Epithelial cell of proximal tubule (primary cell): ENCODE measurements at regions not wholly inside any gene's neighbourhood (a gene's known extent, or its start where the extent isn't known, plus 50 kb on each side); places are given as distances from the start of the nearest gene placed in this dataset.
"Not testable (repeated sequence)": the region's sequence is repeated elsewhere in the genome, so short reads cannot be mapped to it uniquely, and the experiment has no call there.

Experiments used
- DNase-seq: peaks from one replicate; pipeline ENCODE4 v3.0.0-alpha.2; 2011; ENCODE audit warnings: low read depth
- H3K4me3 ChIP-seq: 2 replicates; pipeline ENCODE4 v1.5.1; 2011; ENCODE audit warnings: low read depth, mild to moderate bottlenecking, low read length
- TF ChIP-seq, protein P1 (sequence below): conservative IDR thresholded peaks from 2 replicates; pipeline ENCODE4 v1.5.1; 2012; ENCODE audit warnings: low read depth, mild to moderate bottlenecking, low read length

DNA sequence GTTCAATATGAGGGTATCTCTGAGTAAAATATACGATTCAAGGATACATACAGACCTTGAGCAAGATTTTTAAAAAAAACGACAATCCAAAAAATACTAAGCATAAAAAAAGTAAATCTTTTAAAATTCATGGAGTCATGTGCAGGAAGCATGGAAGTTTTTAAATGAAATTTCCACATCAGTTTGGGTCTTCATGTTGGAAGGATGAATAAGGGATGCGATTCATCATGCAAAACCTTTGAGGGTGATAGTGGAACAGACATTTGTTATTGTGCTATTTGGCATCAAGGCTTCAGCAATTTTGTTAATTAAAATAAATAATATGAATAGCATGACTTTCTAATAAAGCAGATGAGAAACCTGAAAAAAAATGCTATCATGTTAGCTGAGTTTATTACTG is 815.0 kb upstream of the PCDH10 start:
- H3K4me3 ChIP-seq, result no peak overlapping the region
- no peak for DNase-seq
- TF ChIP-seq, protein P1, sequence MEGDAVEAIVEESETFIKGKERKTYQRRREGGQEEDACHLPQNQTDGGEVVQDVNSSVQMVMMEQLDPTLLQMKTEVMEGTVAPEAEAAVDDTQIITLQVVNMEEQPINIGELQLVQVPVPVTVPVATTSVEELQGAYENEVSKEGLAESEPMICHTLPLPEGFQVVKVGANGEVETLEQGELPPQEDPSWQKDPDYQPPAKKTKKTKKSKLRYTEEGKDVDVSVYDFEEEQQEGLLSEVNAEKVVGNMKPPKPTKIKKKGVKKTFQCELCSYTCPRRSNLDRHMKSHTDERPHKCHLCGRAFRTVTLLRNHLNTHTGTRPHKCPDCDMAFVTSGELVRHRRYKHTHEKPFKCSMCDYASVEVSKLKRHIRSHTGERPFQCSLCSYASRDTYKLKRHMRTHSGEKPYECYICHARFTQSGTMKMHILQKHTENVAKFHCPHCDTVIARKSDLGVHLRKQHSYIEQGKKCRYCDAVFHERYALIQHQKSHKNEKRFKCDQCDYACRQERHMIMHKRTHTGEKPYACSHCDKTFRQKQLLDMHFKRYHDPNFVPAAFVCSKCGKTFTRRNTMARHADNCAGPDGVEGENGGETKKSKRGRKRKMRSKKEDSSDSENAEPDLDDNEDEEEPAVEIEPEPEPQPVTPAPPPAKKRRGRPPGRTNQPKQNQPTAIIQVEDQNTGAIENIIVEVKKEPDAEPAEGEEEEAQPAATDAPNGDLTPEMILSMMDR, result no peak

DNA sequence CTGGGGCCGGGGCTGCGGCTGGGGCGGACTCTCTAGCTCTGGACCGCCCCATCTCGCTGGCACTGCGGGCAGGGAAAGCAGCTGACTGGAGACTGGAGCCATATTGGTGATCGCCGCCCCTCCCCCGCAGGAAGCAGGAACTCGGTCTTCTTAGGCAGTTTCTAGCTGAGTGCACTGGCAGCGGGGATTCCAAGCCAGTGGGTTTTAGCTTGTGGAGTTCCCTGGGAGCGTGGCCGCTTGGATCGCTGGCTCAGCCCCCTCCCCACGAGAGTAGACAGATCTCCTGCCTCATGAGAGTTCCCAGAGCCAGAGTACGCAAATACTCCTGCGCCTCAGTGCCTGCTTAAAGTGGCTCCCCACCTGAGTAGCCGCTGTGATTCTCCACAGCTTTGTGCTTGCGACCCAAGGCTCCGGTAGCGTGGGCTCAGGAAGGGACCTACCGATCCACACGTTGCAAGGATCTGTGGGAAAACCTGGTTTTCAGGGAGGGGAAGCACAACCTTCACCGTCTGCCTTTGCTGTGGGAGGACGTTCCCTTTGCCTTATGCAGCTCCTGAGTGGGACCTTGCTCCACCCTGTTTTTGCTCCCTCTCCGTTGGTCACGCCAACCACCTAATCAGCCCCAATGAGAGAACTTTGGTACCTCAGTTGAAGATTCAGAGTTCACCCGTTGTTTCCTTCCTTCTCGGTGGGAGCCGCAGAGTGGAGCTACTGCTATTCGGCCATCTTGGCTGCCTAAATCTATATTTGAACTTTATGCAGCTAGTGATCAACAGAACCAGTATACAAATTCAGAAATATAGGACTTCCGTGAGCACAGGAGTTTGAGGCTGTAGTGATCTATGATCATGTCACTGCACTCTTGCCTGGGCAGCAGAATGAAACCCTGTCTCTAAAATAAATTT is 803.9 kb upstream of the PCDH10 start:
- H3K4me3 ChIP-seq, result no peak overlapping the region
- DNase-seq, result no peak
- TF ChIP-seq, protein P1, result no peak

DNA sequence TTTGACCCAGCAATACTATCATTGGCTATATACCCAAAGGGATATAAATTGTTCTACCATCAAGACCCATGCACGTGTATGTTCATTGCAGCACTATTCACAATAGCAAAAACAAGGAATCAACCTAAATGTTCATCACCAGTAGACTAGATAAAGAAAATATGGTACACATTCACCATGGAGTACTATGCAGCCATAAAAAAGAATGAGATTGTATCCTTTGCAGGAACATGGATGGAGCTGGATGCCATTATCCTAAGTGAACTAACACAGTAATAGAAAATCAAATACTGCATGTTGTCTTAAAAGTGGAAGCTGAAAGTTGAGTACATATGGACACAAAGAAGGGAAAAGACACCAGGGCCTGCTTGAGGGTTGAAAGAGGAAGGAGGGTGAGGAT is 803.1 kb upstream of the PCDH10 start:
- TF ChIP-seq, protein P1, result no peak

DNA sequence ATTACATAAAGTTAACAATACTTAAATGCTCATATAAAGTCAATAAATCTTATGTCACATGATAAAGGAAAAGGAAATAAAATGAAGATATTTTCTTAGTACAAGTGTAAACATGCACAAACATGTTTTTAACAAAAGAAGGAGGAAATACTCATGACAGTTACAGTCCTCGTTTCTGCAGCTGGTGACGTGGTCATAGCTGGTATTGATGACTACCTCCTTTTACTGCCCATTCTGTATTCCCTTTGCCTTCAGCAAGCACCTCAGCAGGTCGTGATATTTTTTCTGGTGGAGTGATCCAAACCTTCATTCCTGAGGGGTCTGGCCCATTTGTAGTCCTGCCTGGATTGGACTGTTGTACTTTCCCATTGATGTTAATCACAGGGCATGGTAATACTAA is 797.5 kb upstream of the PCDH10 start:
- DNase-seq, H3K4me3 ChIP-seq: not testable (repeated sequence)

More for the DNA sequence above, 803.1 kb upstream of the PCDH10 start:
- H3K4me3 ChIP-seq, result no peak overlapping the region
- no peak for DNase-seq

DNA sequence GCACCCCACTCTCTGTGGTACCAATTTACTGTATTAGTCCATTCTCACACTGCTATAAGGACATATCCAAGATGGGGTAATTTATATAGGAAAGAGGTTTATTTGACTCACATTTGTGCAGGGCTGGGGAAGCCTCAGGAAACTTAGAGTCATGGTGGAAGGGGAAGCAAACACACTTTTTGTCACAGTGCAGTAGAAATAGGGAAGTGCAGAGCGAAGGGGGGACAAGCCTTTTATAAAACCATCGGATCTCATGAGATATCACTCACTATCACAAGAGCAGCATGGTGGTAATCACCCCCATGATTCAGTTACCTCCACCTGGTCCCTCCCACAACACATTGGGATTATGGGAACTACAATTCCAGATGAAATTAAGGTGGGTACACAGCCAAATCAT is 766.9 kb upstream of the PCDH10 start:
- DNase-seq, result no peak
- TF ChIP-seq, protein P1, result no peak
- H3K4me3 ChIP-seq, result no peak overlapping the region

DNA sequence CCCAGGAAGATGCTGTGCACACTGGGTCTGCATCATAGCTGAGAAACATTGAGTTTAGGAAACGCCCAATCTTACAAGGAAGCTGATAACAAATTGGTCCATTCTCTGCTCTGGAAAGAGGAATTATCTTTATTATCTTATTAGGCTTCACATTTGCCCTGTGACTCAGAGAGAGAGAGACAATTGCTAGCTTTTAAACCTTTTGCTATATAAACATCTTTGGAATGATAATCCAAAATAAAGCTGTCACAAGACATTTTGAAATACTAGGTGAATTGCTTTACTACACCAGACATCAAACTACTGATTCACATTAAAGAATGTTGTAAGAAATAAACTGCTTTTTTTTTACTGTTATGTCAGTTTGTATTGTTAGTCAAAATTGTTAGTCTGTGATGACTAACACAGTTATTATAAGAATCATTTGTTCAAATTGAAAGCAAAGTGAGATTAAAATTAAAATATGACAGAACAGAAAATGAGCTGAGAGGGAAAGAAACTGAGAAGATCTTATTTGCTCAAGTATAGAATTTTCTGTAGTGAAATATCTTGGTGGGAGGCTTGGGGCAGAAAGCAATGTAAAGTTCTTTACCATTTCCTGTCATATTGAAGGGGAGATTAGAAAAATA is 765.4 kb upstream of the PCDH10 start:
- DNase-seq, result no peak
- no peak overlapping the region for H3K4me3 ChIP-seq
- TF ChIP-seq, protein P1, result no peak

DNA sequence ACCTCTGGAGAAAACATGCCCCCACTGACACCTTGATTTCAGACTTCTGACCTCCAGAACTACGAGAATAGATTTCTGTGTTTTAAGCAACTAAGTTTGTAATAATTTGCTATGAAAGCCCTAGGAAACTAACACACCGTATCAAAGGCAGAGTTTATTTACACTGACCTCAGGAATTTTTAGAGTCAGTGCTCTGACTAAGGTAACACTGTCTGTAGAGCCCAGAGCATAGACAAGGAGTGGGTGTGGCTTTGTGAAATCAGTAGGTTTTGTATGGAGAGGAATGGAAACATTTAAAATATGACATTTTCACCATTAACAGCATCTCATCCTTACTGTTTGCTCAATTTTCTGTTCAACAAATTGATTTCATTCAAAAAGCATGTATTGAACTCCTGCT is 764.4 kb upstream of the PCDH10 start:
- no peak for DNase-seq
- TF ChIP-seq, protein P1, result no peak
- H3K4me3 ChIP-seq, result no peak overlapping the region
